ENCODE measurements at regions not wholly inside any gene's neighbourhood (a gene's known extent, or its start where the extent isn't known, plus 50 kb on each side); places are given as distances from the start of the nearest gene placed in this dataset.
A peak's percentile ranks its signal among the peaks of the same experiment; 100 is the strongest.

DNA sequence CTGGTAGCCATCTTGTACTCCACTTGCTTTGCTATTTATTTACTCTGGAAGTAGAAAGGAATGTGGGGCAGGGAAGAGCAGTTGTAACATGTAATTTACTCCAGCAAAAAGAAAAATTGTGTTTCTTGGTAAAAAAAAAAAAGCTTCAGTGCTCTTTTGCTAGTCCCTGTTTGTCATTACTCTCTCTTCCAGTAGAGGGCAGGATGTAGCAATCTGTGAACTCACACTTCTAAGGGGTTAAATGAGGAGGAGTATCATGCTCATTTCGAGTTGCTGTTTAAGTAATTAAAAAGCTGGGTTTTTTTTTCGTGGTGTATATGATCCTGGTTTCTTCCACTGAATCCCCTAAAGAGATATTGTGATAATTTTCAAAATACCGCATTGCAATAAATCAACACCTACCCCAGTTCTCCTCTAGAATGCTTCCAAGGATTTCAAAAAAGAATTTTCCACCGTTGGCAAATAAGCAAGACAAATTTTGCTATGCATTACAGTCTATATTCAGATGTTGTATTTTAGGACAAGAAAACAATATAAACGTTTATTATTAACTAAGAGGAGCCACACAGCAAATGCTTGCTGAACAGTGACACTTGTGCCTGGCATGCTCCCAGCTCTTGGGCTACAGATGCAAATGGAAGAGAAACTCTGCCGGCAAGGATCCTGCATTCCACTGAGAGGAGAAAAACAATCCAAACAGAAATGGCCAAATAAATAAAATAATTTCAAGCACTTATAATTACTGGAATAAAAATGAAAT is 261.6 kb downstream of the ASXL3 start:
- TF ChIP-seq, protein P1, sequence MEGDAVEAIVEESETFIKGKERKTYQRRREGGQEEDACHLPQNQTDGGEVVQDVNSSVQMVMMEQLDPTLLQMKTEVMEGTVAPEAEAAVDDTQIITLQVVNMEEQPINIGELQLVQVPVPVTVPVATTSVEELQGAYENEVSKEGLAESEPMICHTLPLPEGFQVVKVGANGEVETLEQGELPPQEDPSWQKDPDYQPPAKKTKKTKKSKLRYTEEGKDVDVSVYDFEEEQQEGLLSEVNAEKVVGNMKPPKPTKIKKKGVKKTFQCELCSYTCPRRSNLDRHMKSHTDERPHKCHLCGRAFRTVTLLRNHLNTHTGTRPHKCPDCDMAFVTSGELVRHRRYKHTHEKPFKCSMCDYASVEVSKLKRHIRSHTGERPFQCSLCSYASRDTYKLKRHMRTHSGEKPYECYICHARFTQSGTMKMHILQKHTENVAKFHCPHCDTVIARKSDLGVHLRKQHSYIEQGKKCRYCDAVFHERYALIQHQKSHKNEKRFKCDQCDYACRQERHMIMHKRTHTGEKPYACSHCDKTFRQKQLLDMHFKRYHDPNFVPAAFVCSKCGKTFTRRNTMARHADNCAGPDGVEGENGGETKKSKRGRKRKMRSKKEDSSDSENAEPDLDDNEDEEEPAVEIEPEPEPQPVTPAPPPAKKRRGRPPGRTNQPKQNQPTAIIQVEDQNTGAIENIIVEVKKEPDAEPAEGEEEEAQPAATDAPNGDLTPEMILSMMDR (conservative IDR thresholded peaks at IDR 0.05 in 1 of 2, IDR thresholded peaks at IDR 0.05 in 1 of 2; ENCODE audit: extremely low read depth in 1 of 2, insufficient read depth in 1 of 2, low read depth in 1 of 2, low read length in 2 of 2): peak; percentile 85 to 86
- TF ChIP-seq EZH2 (IDR thresholded peaks at IDR 0.05; ENCODE audit: borderline replicate concordance, low read length): no peak

Data from mammary epithelial cell (primary cell).